ENCODE measurements at regions not wholly inside any gene's neighbourhood (a gene's known extent, or its start where the extent isn't known, plus 50 kb on each side); places are given as distances from the start of the nearest gene placed in this dataset.
A peak's percentile ranks its signal among the peaks of the same experiment; 100 is the strongest.

DNA sequence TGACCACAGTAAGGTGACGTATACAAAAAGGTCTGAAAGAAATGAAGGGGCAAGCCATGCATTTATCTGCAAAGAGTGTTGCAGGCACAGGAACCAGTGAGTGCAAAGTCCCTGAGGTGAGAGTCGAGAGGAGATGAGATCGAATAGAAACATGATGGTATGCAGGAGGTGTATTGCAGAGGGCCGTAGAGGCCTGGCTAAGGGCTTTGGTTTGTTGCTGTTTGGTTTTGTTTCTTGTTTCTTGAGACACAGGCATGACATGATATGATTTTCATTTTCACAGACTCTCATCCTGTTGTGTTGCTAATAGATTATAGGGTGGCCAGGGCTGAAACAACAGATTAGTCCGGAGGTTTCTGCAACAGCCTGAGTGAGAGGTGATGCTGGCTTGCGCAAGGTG is 80.4 kb downstream of the HSPH1 start:
- no peak for DNase-seq

DNA sequence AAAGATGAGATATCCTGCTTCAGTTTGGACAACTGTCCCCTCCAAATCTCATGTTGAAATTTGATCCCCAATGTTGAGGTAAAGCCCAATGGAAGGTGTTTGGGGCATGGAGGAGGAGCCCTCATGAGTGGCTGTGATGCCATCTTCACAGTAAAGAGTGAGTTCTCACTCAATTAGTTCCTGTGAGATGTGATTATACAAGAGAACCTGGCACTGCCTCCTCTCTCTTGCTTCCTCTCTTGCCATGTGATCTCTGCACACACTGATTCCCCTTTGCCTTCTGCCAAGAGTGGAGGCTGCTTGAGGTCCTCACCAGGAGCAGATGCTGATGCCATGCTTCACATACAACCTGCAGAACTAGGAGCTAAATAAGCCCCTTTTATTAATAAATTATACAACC is 86.9 kb downstream of the HSPH1 start:
- DNase-seq, result peak in 1 of 4 experiments; percentile 29

DNA sequence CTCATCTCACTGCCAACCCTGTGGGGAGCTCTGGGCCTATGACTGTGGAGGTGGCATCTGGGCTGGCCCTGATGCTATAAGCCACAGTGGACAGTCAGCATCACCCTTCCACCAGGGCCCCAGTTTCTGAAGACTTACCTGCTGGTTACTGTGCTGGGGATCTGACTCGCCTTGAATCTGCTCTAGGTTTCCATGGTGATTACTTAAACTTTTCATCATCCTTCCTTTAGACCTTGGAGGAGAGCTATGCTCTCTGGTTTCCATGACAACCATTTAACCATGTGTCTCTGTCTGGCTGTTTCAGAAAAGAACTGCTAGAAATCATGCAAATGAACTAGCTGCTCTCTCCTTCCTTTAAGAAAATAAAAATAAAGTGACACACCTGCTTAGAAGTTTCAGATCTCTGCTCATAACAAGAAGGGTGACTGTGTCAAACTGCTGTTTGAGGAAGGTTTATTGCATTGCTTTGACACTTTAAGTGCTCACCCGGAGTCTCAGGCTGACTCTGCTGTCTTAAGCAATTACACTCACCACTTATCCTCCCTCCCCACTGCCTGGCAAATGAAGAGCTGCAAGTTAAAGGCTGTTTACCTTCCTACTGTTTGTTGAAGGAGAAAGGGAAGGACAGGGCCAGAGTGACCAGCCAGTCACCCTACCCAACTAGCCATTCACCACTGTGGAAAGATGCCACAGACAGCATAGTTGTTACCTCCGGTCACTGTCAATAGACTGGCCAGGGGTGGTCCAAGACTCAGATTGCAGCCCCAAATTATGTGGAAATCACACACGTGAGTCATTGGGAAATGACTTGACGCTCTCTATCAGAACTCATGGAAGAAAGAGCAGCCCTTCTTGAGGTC is 87.6 kb downstream of the HSPH1 start:
- DNase-seq, result no peak

GRCh38 chr13:31072041-31072440 is 89.7 kb downstream of the HSPH1 start:
- DNase-seq, result no peak

DNA sequence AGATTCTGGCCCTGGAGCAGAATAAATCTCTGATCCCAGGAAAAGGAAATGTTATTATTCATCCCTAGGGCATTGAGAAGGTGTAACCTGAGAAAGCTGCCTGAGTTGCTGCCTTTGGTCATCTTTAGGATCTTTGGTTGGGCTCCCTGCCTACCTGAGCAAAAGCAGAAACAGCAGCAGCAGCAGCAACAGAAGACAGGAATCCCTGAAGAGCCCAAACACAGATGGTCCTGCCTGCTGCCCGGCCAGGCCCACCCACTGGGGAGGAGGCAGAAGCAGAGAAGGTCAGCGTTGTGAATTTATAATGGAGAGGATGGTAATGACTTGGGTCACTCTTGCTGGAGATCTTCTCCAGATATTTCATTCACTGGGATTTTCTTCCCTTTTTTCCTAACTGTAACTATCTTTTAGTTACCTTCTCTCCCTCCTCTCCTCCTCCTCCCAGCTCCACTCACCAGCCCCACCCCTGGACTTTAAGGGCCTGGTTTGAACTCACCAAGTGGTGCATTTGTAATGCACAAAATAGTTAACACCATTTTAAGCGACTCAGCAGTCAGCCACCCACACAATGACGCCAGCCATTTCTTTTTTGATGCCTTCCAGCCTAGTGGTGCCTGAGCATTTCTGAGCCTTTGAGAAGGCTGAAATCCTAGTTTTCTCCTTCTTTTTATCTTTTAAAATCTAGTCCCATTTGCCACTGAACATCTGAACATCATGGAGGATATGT is 91.7 kb downstream of the HSPH1 start:
- DNase-seq, result no peak

- no peak for DNase-seq
These were observed 93.6 kb downstream of the HSPH1 start for GRCh38 chr13:31068119-31068423.

GRCh38 chr13:31067416-31068118 is 94.1 kb downstream of the HSPH1 start:
- DNase-seq, result no peak

DNA sequence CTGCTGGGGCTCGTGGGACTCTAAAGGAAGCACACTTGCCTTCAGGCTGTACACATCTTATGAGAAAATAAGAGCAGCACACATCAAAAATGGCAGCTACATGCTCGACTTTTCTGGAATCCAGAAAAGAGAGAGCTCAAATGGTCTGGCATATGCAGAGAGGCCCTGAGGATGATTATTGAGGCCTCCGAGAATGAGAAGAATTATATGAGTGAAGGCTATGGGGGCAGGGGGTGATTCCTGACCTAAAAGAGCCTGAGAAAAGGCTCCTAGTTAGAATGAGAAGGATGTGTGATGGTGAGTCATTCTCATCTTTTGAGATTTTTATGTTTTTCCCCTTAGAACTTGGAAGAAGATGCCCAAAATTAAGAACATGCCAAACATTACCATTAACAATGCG is 97.1 kb downstream of the HSPH1 start:
- no peak for DNase-seq

DNA sequence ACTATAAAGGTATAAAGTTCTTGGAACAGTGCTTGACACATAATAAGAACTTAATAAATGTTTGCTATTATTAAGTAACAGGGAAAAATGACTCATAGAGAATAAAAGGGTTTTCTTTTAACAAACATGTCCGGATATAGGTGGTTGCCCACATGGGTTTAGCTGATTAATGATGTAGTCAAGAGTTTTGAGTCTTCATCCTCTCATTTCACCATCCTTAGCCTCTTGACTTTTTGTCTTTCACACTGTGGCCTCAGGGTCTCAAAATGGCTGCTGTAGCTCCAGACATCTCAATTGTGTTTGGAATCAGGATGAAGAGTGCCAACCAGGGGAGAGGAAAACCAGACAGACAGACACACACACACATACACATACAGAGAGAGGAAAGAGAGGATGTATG is 97.9 kb downstream of the HSPH1 start:
- no peak for DNase-seq

DNA sequence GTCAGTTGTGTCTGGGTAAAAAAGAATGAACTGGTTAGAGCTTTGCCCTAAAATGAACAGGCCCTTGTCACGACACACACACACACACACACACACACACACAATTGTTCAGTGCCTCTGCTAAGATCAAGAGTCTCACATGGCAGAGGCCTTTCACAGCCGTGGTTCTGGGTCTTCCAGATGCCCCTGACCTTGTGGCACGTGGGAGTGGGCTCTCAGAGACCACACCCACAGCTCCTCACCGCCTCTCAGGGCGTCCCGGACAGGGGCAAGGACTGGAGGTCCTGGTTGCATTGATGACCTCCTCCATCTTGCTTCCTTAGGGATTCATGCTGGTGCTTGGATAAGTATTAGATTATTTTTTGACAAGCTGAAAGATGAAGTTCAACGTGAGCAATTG is 101.0 kb downstream of the HSPH1 start:
- no peak for DNase-seq

GRCh38 chr13:31060220-31060619 is 101.5 kb downstream of the HSPH1 start:
- DNase-seq, result no peak

GRCh38 chr13:31057403-31058033 is 104.2 kb downstream of the HSPH1 start:
- DNase-seq, result no peak

- no peak for DNase-seq
These were observed 104.9 kb downstream of the HSPH1 start for GRCh38 chr13:31056644-31057271.

DNA sequence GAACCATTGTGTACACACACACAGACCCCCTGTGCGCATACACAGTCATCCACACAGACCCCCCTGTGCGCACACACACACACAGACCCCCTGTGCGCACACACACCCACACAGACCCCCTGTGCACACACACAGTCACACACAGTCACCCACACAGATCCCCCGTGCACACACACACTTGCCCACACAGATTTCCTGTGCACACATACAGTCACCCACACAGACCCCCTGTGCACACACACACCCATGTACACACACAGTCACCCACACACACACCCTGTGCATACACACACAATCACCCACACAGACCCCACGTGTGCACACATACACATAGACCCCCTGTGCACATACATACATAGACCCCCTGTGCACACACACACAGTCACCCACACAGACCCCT is 106.1 kb downstream of the HSPH1 start:
- no peak for DNase-seq

DNA sequence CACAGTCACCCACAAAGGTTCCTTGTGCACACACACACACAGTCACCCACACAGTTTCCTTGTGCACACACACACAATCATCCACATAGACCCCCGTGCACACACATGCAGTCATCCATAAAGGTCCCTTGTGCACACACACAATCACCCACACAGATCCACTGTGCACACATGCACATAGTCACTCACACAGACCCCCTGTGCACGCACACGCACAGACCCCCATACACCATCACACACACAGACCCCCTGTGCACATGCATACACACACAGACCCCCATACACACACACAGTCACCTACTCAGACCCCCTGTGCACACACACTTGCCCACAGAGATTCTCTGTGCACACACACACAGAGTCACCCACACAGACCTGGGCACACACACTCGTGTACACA is 107.1 kb downstream of the HSPH1 start:
- no peak for DNase-seq

GRCh38 chr13:31053896-31054295 is 107.8 kb downstream of the HSPH1 start:
- no peak for DNase-seq

- peak in 1 of 4 experiments; percentile 13 for DNase-seq
These were observed 108.6 kb downstream of the HSPH1 start for GRCh38 chr13:31053091-31053490.

DNA sequence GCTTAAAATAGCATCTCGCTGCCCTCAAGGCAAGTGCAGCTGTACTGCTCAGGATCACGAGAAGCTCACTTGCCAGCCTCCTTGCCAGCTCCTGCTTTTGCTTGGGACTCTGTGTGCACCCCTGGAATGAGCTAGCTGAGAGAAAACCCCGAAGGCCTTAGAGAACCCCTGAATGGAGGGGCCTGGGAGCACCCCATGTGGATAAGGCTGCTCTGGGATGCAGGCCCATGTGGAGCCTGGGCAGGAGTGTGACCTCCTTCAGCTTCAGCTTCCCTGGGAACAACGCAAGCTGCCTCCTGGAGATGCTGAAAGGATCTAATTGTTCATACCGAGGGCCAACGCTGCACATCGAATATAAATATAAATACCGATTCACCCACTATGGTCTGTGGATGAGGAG is 109.2 kb downstream of the HSPH1 start:
- no peak for DNase-seq

GRCh38 chr13:31051999-31052398 is 109.7 kb downstream of the HSPH1 start:
- DNase-seq, result no peak

DNA sequence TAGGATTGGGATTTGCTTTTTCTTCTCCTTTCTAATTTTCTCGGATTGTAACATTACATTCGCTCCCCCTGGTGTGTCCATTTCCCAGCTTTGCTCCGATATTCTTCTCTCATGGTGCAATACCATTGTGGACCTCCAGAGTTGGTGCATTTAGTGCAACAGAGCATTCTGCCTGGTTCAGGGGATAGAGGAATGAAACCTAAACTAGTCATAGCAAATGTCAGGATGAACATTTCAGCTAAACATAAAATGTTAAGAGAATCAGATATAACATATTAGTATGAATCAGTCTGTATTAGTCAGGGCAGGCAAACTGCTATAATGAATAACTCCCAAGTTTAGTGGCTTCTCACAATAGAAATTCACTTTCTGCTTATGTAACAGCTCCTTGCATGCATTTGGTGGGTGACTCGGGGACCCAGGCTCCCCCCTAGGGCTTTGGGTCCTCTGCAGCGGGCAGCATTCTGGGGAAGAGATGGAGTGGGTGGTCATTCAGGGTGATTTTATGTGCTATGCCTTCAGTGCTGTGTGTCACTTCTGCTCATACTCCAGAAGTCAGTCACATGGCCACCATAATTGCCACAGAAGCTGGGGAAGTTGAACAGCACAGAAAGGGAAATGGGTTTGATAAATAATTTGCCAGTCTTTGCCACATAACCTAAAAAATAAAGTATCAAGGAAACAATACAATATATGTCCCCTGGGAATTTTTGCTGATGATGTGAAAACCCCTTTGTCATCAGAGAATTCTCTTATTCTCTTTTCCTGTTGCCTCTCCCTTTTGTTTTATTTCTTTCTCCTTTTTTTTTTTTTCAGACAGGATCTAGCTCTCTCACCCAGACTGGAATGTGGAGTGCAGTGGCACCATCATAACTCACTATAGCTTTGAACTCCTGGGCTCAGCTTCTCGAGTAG is 111.0 kb downstream of the HSPH1 start:
- DNase-seq, result peak; percentile 74 to 90 (median 85)

DNA sequence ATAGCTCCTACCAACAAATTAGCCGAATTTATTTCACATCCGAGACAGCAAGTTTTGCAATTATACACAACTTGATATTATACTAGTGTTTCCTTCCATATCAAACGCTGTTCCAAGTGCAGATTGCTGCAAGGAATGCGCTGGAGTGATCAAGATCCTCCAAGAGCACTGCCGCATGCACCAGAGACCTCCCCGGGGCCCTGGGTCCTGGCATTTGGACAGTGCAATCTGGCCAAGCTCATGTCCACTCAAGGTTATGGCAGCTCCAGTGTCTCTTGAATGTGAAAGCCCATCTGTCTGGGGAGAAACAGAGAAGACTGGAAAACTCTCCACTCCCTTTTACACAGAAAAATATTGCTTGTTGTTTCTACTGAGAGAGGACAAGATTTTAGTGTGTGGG is 111.9 kb downstream of the HSPH1 start:
- no peak for DNase-seq

- no peak for DNase-seq
These were observed 112.6 kb downstream of the HSPH1 start for GRCh38 chr13:31049083-31049482.

All from suppressor macrophage (primary cell).